Embryonic facial prominence (tissue), 1 donor: ENCODE measurements at regions not wholly inside any gene's neighbourhood (a gene's known extent, or its start where the extent isn't known, plus 50 kb on each side); places are given as distances from the start of the nearest gene placed in this dataset.

Source experiments
- DNase-seq: peaks from one replicate; pipeline ENCODE4 v3.0.0-alpha.2; 2016; ENCODE audit errors: extremely low spot score

- DNase-seq, result no peak
Observed at GRCh38 chr2:12341215-12341614, 375.5 kb upstream of the TRIB2 start.

GRCh38 chr2:12341920-12342319, 374.8 kb upstream of the TRIB2 start:
- no peak for DNase-seq

GRCh38 chr2:12343141-12343540, 373.6 kb upstream of the TRIB2 start:
- DNase-seq, result no peak

- no peak for DNase-seq
Observed at GRCh38 chr2:12347066-12347493, 369.7 kb upstream of the TRIB2 start.

GRCh38 chr2:12348216-12348615, 368.5 kb upstream of the TRIB2 start:
- no peak for DNase-seq

GRCh38 chr2:12350821-12351220, 365.9 kb upstream of the TRIB2 start:
- DNase-seq, result no peak

- no peak for DNase-seq
Observed at GRCh38 chr2:12352889-12353288, 363.8 kb upstream of the TRIB2 start.

GRCh38 chr2:12361506-12361905, 355.2 kb upstream of the TRIB2 start:
- no peak for DNase-seq

GRCh38 chr2:12363138-12363537, 353.6 kb upstream of the TRIB2 start:
- no peak for DNase-seq

- DNase-seq, result no peak
Observed at GRCh38 chr2:12363569-12363968, 353.2 kb upstream of the TRIB2 start.

GRCh38 chr2:12369566-12369965, 347.2 kb upstream of the TRIB2 start:
- no peak for DNase-seq

GRCh38 chr2:12376025-12376424, 340.7 kb upstream of the TRIB2 start:
- no peak for DNase-seq

GRCh38 chr2:12379143-12379542, 337.6 kb upstream of the TRIB2 start:
- no peak for DNase-seq

- no peak for DNase-seq
Observed at GRCh38 chr2:12381543-12382325, 335.0 kb upstream of the TRIB2 start.

GRCh38 chr2:12382366-12382765, 334.4 kb upstream of the TRIB2 start:
- DNase-seq, result no peak

- DNase-seq, result no peak
Observed at GRCh38 chr2:12389344-12390045, 327.2 kb upstream of the TRIB2 start.

GRCh38 chr2:12391116-12391515, 325.6 kb upstream of the TRIB2 start:
- no peak for DNase-seq

GRCh38 chr2:12396699-12397098, 320.0 kb upstream of the TRIB2 start:
- no peak for DNase-seq

GRCh38 chr2:12397854-12398253, 318.9 kb upstream of the TRIB2 start:
- DNase-seq, result peak; percentile 11

- no peak for DNase-seq
Observed at GRCh38 chr2:12399240-12399639, 317.5 kb upstream of the TRIB2 start.

- DNase-seq, result no peak
Observed at GRCh38 chr2:12400543-12400942, 316.2 kb upstream of the TRIB2 start.

- DNase-seq, result no peak
Observed at GRCh38 chr2:12402440-12403139, 314.1 kb upstream of the TRIB2 start.

GRCh38 chr2:12404497-12404896, 312.2 kb upstream of the TRIB2 start:
- no peak for DNase-seq
